ENCODE measurements at regions not wholly inside any gene's neighbourhood (a gene's known extent, or its start where the extent isn't known, plus 50 kb on each side); places are given as distances from the start of the nearest gene placed in this dataset.
A peak's percentile ranks its signal among the peaks of the same experiment; 100 is the strongest.
"Not testable (repeated sequence)": the region's sequence is repeated elsewhere in the genome, so short reads cannot be mapped to it uniquely, and the experiment has no call there.

DNA sequence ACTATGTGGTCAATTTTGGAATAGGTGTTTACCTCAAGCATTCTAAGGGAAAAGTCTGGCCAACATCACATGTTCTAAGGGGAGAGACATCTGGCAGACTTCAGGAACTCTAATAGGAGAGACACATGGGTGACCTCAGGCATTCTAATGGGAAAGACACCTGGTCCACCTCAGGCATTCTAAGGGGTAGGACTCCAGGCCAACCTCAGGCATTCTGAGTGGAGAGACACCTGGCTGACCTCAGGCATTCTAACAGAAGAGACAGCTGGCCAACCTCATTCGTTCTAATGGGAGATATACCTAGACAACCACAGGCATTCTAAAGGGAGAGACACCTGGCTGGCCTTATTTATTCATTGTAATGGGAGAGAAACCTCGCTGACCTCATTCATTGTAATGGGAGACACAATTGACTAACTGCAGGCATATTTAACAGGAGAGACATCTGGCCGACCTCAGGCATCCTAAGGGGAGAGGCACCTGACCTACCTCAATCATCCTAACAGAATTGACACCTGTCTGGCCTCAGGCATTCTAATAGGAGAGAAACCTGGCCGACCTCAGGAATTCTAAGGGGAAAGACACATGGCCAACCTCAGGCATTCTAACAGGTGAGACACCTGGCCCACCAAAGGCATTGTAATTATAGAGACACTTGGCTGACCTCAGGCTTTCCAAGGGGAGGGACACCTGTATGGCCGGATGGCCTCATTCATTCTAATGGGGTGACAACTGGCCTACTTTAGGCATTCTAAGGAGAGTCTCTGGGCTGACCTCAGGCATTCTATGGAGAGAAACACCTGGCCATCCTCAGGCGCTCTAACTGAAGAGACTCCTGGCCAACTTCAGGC, 1346.8 kb downstream of the UQCRFS1 start:
- no peak overlapping the region for H3K4me3 ChIP-seq (ENCODE audit: low read depth in 1 of 2, low read length in 2 of 2)
- no peak overlapping the region for H3K27ac ChIP-seq (ENCODE audit: low read depth, low read length)
- H3K27me3 ChIP-seq (ENCODE audit: control insufficient read depth in 1 of 2, insufficient read depth in 2 of 2, low read length in 2 of 2): no peaks in the 10 kb centered on the region
- peaks cover 13 to 27% of the 10 kb centered on the region in 2 donors for H3K9me3 ChIP-seq (ENCODE audit: control insufficient read depth in 1 of 2, low read length in 2 of 2)
- H3K4me1 ChIP-seq (ENCODE audit: control insufficient read depth in 1 of 2, insufficient read depth in 2 of 2, low read length in 2 of 2): no peaks in the 10 kb centered on the region
- no peak overlapping the region for H3K9ac ChIP-seq (ENCODE audit: low read depth in 1 of 2, low read length in 2 of 2)
- H3K36me3 ChIP-seq (ENCODE audit: control insufficient read depth in 1 of 2, insufficient read depth in 2 of 2, low read length in 2 of 2): no peaks in the 10 kb centered on the region

DNA sequence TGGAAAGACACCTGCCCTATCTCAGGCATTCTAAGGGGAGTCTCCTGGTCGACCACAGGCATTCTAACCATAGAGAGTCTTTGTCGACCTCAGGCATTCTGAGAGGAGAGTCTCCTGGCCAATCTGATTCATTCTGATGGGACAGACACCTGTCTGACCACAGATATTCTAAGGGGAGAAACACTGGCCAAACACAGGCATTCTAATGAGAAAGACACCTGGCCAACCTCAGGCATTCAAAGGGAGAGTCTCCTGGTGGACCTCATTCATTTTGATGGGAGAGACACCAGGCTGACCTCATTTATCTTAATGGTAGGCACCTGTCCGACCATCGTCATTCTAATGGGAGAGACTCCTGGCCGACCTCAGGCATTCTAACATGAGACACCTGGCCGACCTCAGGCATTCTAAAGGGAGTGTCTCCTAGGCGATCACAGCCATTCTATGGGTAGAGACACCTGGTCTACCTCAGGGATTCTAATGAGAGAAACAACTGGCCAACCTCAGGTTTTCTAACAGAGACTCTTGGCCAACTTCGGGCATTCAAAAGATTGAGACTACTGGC, 1351.5 kb downstream of the UQCRFS1 start:
- Histone ChIP-seq H3K4me3 (ENCODE audit: low read depth in 1 of 2, low read length in 2 of 2) (no peak overlapping the region), H3K9ac (ENCODE audit: low read depth in 1 of 2, low read length in 2 of 2) (no peak overlapping the region), H3K36me3 (ENCODE audit: control insufficient read depth in 1 of 2, insufficient read depth in 2 of 2, low read length in 2 of 2) (no peaks in the 10 kb centered on the region), H3K27ac (ENCODE audit: low read depth, low read length) (no peak overlapping the region), H3K4me1 (ENCODE audit: control insufficient read depth in 1 of 2, insufficient read depth in 2 of 2, low read length in 2 of 2) (no peaks in the 10 kb centered on the region), H3K27me3 (ENCODE audit: control insufficient read depth in 1 of 2, insufficient read depth in 2 of 2, low read length in 2 of 2) (no peaks in the 10 kb centered on the region), H3K9me3 (ENCODE audit: control insufficient read depth in 1 of 2, low read length in 2 of 2) (peaks cover 34 to 41% of the 10 kb centered on the region in 2 donors)

DNA sequence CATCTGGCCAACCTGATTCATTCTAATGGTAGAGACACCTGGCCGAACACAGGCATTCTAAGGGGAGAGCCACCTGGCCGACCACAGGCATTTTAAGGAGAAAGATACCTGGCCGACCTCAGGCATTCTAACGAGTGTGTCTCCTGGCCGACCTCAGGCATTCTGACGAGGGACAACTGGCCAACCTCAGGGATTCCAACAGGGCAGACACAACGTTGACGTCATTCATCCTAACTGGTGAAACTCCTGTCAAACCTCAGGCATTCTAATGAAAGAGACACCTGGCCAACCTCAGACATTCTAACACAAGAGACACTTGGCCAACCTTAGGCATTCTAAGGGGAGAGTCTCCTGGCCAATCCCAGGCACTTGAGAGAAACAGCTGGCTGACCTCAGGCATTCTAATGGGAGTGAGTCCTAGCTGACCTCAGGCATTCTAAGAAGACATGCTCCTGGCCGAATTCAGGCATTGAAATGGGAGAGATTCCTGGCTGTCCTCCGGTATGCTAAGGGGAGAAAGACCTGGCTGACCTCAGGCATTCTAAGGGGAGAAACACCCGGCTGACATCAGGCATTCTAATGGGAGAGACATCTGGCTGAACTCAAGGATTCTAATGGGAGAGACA, 1352.5 kb downstream of the UQCRFS1 start:
- Histone ChIP-seq H3K27ac (ENCODE audit: low read depth, low read length) (no peak overlapping the region), H3K9me3 (ENCODE audit: control insufficient read depth in 1 of 2, low read length in 2 of 2) (peaks cover 30 to 34% of the 10 kb centered on the region in 2 donors)

DNA sequence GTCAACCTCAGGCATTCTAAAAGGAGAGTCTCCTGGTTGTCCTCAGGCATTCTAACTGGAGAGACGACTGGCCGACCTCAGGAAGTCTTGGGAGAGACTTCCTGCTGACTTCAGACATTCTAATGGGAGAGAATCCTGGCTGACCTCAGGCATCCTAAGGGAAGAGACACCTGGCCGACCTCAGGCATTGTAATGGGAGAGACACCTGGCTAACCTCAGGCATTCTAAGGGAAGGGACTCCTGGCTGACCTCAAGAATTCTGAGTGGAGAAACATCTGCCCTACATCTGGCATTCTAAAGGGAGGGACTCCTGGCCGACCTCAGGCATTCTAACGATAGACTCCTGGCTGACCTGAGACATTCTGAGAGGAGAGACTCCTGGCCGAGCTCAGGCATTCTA, 1353.3 kb downstream of the UQCRFS1 start:
- no peak overlapping the region for H3K27ac ChIP-seq (ENCODE audit: low read depth, low read length)

More for the DNA sequence above, 1352.5 kb downstream of the UQCRFS1 start:
- Histone ChIP-seq H3K4me3 (ENCODE audit: low read depth in 1 of 2, low read length in 2 of 2) (no peak overlapping the region), H3K4me1 (ENCODE audit: control insufficient read depth in 1 of 2, insufficient read depth in 2 of 2, low read length in 2 of 2) (no peaks in the 10 kb centered on the region), H3K36me3 (ENCODE audit: control insufficient read depth in 1 of 2, insufficient read depth in 2 of 2, low read length in 2 of 2) (no peaks in the 10 kb centered on the region), H3K9ac (ENCODE audit: low read depth in 1 of 2, low read length in 2 of 2) (no peak overlapping the region), H3K27me3 (ENCODE audit: control insufficient read depth in 1 of 2, insufficient read depth in 2 of 2, low read length in 2 of 2) (no peaks in the 10 kb centered on the region)

DNA sequence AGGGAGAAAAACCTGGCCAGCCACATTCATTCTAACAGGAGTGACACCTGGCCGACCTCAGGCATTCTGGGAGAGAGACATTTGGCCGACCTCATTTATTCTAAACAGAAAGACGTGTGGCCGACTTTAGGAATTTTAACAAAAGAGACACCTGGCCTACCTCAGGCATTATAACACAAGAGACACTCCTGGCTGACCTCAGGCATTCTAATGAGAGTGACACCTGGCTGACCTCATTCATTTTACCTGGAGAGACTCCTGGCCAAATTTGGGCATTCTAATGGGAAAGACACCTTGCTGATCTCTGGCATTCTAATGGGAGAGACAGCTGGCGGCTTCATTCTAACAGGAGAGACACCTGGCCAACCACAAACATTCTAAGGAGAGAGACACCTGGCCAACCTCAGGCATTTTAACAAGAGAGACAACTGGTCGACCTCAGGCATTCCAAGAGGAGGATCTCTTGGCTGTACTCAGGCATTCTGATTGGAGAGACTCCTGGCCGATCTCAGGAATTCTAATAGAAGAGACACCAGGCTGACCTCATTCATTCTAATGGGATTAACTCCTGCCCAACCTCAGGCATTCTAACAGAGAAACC, 1353.9 kb downstream of the UQCRFS1 start:
- no peak overlapping the region for H3K4me3 ChIP-seq (ENCODE audit: low read depth in 1 of 2, low read length in 2 of 2)
- H3K9me3 ChIP-seq (ENCODE audit: control insufficient read depth in 1 of 2, low read length in 2 of 2): peaks cover 33 to 34% of the 10 kb centered on the region in 2 donors
- H3K9ac ChIP-seq (ENCODE audit: low read depth in 1 of 2, low read length in 2 of 2): no peak overlapping the region
- no peaks in the 10 kb centered on the region for H3K27me3 ChIP-seq (ENCODE audit: control insufficient read depth in 1 of 2, insufficient read depth in 2 of 2, low read length in 2 of 2)
- no peak overlapping the region for H3K27ac ChIP-seq (ENCODE audit: low read depth, low read length)
- H3K36me3 ChIP-seq (ENCODE audit: control insufficient read depth in 1 of 2, insufficient read depth in 2 of 2, low read length in 2 of 2): no peaks in the 10 kb centered on the region
- H3K4me1 ChIP-seq (ENCODE audit: control insufficient read depth in 1 of 2, insufficient read depth in 2 of 2, low read length in 2 of 2): no peaks in the 10 kb centered on the region

More for the DNA sequence above, 1353.3 kb downstream of the UQCRFS1 start:
- no peaks in the 10 kb centered on the region for H3K4me1 ChIP-seq (ENCODE audit: control insufficient read depth in 1 of 2, insufficient read depth in 2 of 2, low read length in 2 of 2)
- H3K9me3 ChIP-seq (ENCODE audit: control insufficient read depth in 1 of 2, low read length in 2 of 2): peaks cover 32 to 34% of the 10 kb centered on the region in 2 donors
- no peak overlapping the region for H3K4me3 ChIP-seq (ENCODE audit: low read depth in 1 of 2, low read length in 2 of 2)
- H3K36me3 ChIP-seq (ENCODE audit: control insufficient read depth in 1 of 2, insufficient read depth in 2 of 2, low read length in 2 of 2): no peaks in the 10 kb centered on the region
- no peaks in the 10 kb centered on the region for H3K27me3 ChIP-seq (ENCODE audit: control insufficient read depth in 1 of 2, insufficient read depth in 2 of 2, low read length in 2 of 2)
- no peak overlapping the region for H3K9ac ChIP-seq (ENCODE audit: low read depth in 1 of 2, low read length in 2 of 2)

GRCh38 chr19:27852931-27853330, 1360.0 kb downstream of the UQCRFS1 start:
- H3K9ac ChIP-seq (ENCODE audit: low read depth in 1 of 2, low read length in 2 of 2); H3K27ac ChIP-seq (ENCODE audit: low read depth, low read length); H3K4me1 ChIP-seq (ENCODE audit: control insufficient read depth in 1 of 2, insufficient read depth in 2 of 2, low read length in 2 of 2); H3K27me3 ChIP-seq (ENCODE audit: control insufficient read depth in 1 of 2, insufficient read depth in 2 of 2, low read length in 2 of 2); H3K4me3 ChIP-seq (ENCODE audit: low read depth in 1 of 2, low read length in 2 of 2); H3K36me3 ChIP-seq (ENCODE audit: control insufficient read depth in 1 of 2, insufficient read depth in 2 of 2, low read length in 2 of 2): not testable (repeated sequence)
- H3K9me3 ChIP-seq (ENCODE audit: control insufficient read depth in 1 of 2, low read length in 2 of 2): peaks cover 34 to 35% of the 10 kb centered on the region in 2 donors

GRCh38 chr19:27851543-27852060, 1361.3 kb downstream of the UQCRFS1 start:
- Histone ChIP-seq H3K4me1 (ENCODE audit: control insufficient read depth in 1 of 2, insufficient read depth in 2 of 2, low read length in 2 of 2) (no peaks in the 10 kb centered on the region), H3K36me3 (ENCODE audit: control insufficient read depth in 1 of 2, insufficient read depth in 2 of 2, low read length in 2 of 2) (no peaks in the 10 kb centered on the region), H3K27ac (ENCODE audit: low read depth, low read length) (no peak overlapping the region), H3K9me3 (ENCODE audit: control insufficient read depth in 1 of 2, low read length in 2 of 2) (peaks cover 38 to 42% of the 10 kb centered on the region in 2 donors), H3K27me3 (ENCODE audit: control insufficient read depth in 1 of 2, insufficient read depth in 2 of 2, low read length in 2 of 2) (no peaks in the 10 kb centered on the region), H3K4me3 (ENCODE audit: low read depth in 1 of 2, low read length in 2 of 2) (peak overlapping the region in 1 of 2 donors; percentile 5), H3K9ac (ENCODE audit: low read depth in 1 of 2, low read length in 2 of 2) (no peak overlapping the region)

DNA sequence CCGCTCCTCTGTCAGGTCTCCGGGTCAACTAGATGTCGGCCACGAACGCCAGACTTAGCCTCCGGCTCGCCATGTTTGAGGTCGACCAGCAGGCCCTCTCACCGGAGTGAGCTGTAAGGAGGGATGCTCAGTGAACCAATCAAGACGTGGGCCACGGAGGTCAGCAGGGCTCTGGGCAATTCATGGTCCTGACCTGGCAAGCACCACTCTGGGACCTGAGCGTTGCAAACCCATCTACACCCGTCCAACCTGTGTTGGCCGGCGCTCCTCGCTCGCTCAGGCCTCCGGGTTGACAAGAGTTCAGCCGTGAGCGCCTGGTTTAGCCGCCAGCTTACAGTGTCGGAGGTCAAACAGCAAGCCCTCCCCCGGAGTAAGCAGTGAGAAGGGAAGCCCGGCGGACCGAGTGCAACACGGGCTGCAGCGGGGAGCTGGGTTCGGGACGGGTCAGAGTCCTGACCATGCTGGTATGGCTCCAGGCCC, 1361.9 kb downstream of the UQCRFS1 start:
- no peaks in the 10 kb centered on the region for H3K27me3 ChIP-seq (ENCODE audit: control insufficient read depth in 1 of 2, insufficient read depth in 2 of 2, low read length in 2 of 2)
- peaks cover 42 to 44% of the 10 kb centered on the region in 2 donors for H3K9me3 ChIP-seq (ENCODE audit: control insufficient read depth in 1 of 2, low read length in 2 of 2)
- no peaks in the 10 kb centered on the region for H3K36me3 ChIP-seq (ENCODE audit: control insufficient read depth in 1 of 2, insufficient read depth in 2 of 2, low read length in 2 of 2)
- no peaks in the 10 kb centered on the region for H3K4me1 ChIP-seq (ENCODE audit: control insufficient read depth in 1 of 2, insufficient read depth in 2 of 2, low read length in 2 of 2)
- no peak overlapping the region for H3K27ac ChIP-seq (ENCODE audit: low read depth, low read length)
- peak overlapping the region in 1 of 2 donors; percentile 5 for H3K4me3 ChIP-seq (ENCODE audit: low read depth in 1 of 2, low read length in 2 of 2)
- H3K9ac ChIP-seq (ENCODE audit: low read depth in 1 of 2, low read length in 2 of 2): no peak overlapping the region

DNA sequence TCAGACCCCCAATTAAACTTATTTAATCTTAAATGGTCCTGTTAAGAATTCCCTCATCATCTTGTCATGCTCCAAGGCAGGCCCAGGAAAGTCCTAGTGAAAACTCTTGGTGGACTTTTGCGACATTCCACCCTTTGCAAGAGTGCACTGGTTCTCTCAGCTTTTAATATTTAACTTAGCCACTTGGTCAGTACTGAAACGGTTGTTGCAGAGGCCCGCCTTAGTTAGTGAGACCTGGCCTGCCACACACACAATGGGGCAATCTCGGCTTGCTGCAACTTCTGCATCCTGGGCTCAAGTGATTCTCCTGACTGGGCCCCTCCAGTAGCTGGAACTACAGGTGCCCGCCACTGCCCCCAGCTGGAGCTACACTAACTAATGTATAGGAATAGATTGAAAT, 1366.0 kb downstream of the UQCRFS1 start:
- Histone ChIP-seq H3K9ac (ENCODE audit: low read depth in 1 of 2, low read length in 2 of 2) (no peak overlapping the region), H3K27me3 (ENCODE audit: control insufficient read depth in 1 of 2, insufficient read depth in 2 of 2, low read length in 2 of 2) (no peaks in the 10 kb centered on the region), H3K27ac (ENCODE audit: low read depth, low read length) (no peak overlapping the region), H3K4me3 (ENCODE audit: low read depth in 1 of 2, low read length in 2 of 2) (no peak overlapping the region), H3K9me3 (ENCODE audit: control insufficient read depth in 1 of 2, low read length in 2 of 2) (peaks cover 39 to 58% of the 10 kb centered on the region in 2 donors), H3K36me3 (ENCODE audit: control insufficient read depth in 1 of 2, insufficient read depth in 2 of 2, low read length in 2 of 2) (no peaks in the 10 kb centered on the region), H3K4me1 (ENCODE audit: control insufficient read depth in 1 of 2, insufficient read depth in 2 of 2, low read length in 2 of 2) (no peaks in the 10 kb centered on the region)
